SK-N-SH treated with all-trans-retinoic acid at 6 μM for 48 hours (cell line): ENCODE measurements at regions not wholly inside any gene's neighbourhood (a gene's known extent, or its start where the extent isn't known, plus 50 kb on each side); places are given as distances from the start of the nearest gene placed in this dataset.

Experiments used
- ESRRG ChIP-seq: fragments of 250-450 bp; sonication (Bioruptor Pico); IDR thresholded peaks from 2 replicates; pipeline ENCODE4 v1.6.1; 2021; ENCODE audit warnings: mild to moderate bottlenecking
- OSR1 ChIP-seq: fragments of 250-450 bp; sonication (Bioruptor Pico); IDR thresholded peaks from 2 replicates; pipeline ENCODE4 v1.8.0; 2022; ENCODE audit warnings: moderate library complexity, mild to moderate bottlenecking, inconsistent platforms
- TOX ChIP-seq: fragments of 250-450 bp; sonication (Bioruptor Pico); IDR thresholded peaks from 2 replicates; pipeline ENCODE4 v1.8.0; 2021; ENCODE audit warnings: mild to moderate bottlenecking, moderate library complexity, borderline replicate concordance

DNA sequence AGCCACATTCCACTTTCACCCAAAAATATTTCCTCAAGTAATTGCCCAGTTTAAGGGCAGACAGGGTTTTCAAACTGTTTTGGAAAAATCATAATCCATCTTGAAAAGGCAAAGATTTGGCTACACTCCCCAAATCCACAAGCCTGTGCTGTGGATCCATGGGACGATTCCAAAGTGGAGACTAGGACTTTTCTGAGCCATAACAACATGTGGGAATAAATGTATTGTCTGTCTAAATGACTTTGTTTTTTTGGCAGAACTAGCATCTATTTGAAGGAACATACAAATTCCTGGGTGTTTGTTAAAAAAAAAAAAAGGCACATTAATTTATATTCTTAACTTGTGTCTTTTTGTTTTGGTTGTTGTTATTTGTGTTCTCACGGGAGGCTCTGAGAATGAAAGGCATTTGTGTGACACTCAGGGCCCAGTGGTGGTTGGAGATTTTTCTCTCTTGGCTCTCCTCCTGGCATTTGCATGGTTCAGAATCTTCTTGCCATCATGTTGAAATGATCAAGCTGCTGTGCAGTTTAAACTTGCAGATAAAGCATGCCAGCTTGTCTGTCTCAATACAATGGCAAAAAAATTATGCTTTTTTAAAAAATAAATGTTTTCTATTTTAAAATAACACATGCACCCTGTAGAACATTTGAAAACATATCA, 277.4 kb downstream of the EN1 start:
- TF ChIP-seq TOX, result no peak
- no peak for TF ChIP-seq OSR1
- no peak for TF ChIP-seq ESRRG (CRISPR knock-in tag)
